ENCODE measurements at regions not wholly inside any gene's neighbourhood (a gene's known extent, or its start where the extent isn't known, plus 50 kb on each side); places are given as distances from the start of the nearest gene placed in this dataset.

- Histone ChIP-seq H2AFZ (ENCODE audit: control insufficient read depth, low read depth, low read length) (no peak overlapping the region), H3K27ac (ENCODE audit: control insufficient read depth, insufficient read depth) (no peak overlapping the region), H3K9ac (ENCODE audit: control insufficient read depth, insufficient read depth, low read length) (no peak overlapping the region), H3K4me3 (no peak overlapping the region), H4K20me1 (ENCODE audit: control insufficient read depth, insufficient read depth) (no peaks in the 10 kb centered on the region), H3K79me2 (ENCODE audit: control insufficient read depth, insufficient read depth, low read length) (no peaks in the 10 kb centered on the region), H3K27me3 (replicated peaks in 1 of 2; ENCODE audit: control insufficient read depth in 2 of 2, insufficient read depth in 2 of 2, low read length in 1 of 2) (peaks cover 0 to 3% of the 10 kb centered on the region in 2 experiments; a peak in 2 of 4 replicates), H3K36me3 (ENCODE audit: control insufficient read depth in 2 of 2, insufficient read depth in 2 of 2, low read length in 1 of 2) (no peaks in the 10 kb centered on the region), H3K4me2 (ENCODE audit: control insufficient read depth, insufficient read depth) (no peak overlapping the region), H3K9me3 (replicated peaks; ENCODE audit: control insufficient read depth, insufficient read depth, low read length) (no peaks in the 10 kb centered on the region), H3K4me1 (ENCODE audit: control insufficient read depth, insufficient read depth, low read length) (no peaks in the 10 kb centered on the region)
- intact Hi-C loops (cut with micrococcal nuclease; ENCODE audit: unreplicated experiment) = no loop called here
- no TSS peak for BruUV-seq (replicated peaks)
- 42% methylated on average over 3 of the region's 3 CpGs for WGBS (ENCODE audit: insufficient coverage, insufficient replicate concordance, low lambda C conversion rate, missing lambda C conversion rate)
- TF ChIP-seq E4F1 (IDR thresholded peaks at IDR 0.05; ENCODE audit: borderline replicate concordance, partially characterized antibody) (no peak), SRF (IDR thresholded peaks at IDR 0.05; ENCODE audit: low read depth in 2 of 2, low read length in 2 of 2) (no peak), ZBTB33 (IDR thresholded peaks at IDR 0.05) (no peak), ZBED1 (IDR thresholded peaks at IDR 0.05; ENCODE audit: borderline replicate concordance) (no peak), RCOR1 (conservative IDR thresholded peaks at IDR 0.05; ENCODE audit: low read depth, low read length) (no peak), SPI1 (IDR thresholded peaks at IDR 0.05; ENCODE audit: borderline replicate concordance, insufficient read depth, low read depth, low read length) (no peak), PAX8 (IDR thresholded peaks at IDR 0.05) (no peak), NR2C2 (IDR thresholded peaks at IDR 0.05; ENCODE audit: borderline replicate concordance, control insufficient read depth, insufficient read length, low read depth) (no peak), PKNOX1 (IDR thresholded peaks at IDR 0.05) (no peak), JUND (IDR thresholded peaks at IDR 0.05; ENCODE audit: low read depth, low read length) (no peak)
- ATAC-seq = no peak
- ChIA-PET SMC1A (ENCODE audit: uncharacterized antibody, unreplicated experiment) (no interaction called here), CTCF (no interaction called here), POLR2A (no interaction called here), RAD21 (ENCODE audit: unreplicated experiment) (no interaction called here)
- in situ Hi-C loops (cut with MboI) = no loop called here
- no peak for DNase-seq (ENCODE audit: low read depth, low spot score)
- FAIRE-seq = no peak
Measured at GRCh38 chr3:184496933-184497332, 64.7 kb upstream of the EPHB3 start.
